CD8-positive, alpha-beta memory T cell (primary cell): ENCODE measurements at regions not wholly inside any gene's neighbourhood (a gene's known extent, or its start where the extent isn't known, plus 50 kb on each side); places are given as distances from the start of the nearest gene placed in this dataset.

Source experiments
- CTCF ChIA-PET: fragments of 350-600 bp; sonication (Branson Sonifier 250); formaldehyde crosslinking; loops from one replicate; lab custom pipeline; 2021; ENCODE audit warnings: antibody characterized with exemption; lab: Charles Lee
- POLR2A ChIA-PET: fragments of 350-600 bp; sonication (Branson Sonifier 250); formaldehyde crosslinking; loops from one replicate; lab custom pipeline; 2021; ENCODE audit warnings: antibody characterized with exemption; lab: Charles Lee
- DNase-seq, 5 donors: peaks; one replicate each; pipeline versions ENCODE4 v3.0.0 to v3.0.0-alpha.2; 2020 to 2022; ENCODE audit warnings: mixed read lengths in 1 of 5
- H3K27ac ChIP-seq: one replicate; pipeline ENCODE4 v1.7.0; 2013; ENCODE audit warnings: low read depth, mild to moderate bottlenecking, low read length, moderate library complexity
- H3K27me3 ChIP-seq: 2 replicates; pipeline ENCODE4 v1.7.0; 2013; ENCODE audit warnings: low read length, mild to moderate bottlenecking; ENCODE audit not compliant: insufficient read depth, poor library complexity, severe bottlenecking
- H3K36me3 ChIP-seq: 2 replicates; pipeline ENCODE4 v1.7.0; 2013; ENCODE audit warnings: mild to moderate bottlenecking, low read length, moderate library complexity; ENCODE audit not compliant: insufficient read depth
- H3K4me1 ChIP-seq: 2 replicates; pipeline ENCODE4 v1.7.0; 2013; ENCODE audit warnings: mild to moderate bottlenecking, low read length, moderate library complexity; ENCODE audit not compliant: insufficient read depth
- H3K4me3 ChIP-seq: 2 replicates; pipeline ENCODE4 v1.7.0; 2013; ENCODE audit warnings: mild to moderate bottlenecking, low read length
- H3K9me3 ChIP-seq: 2 replicates; pipeline ENCODE4 v1.7.0; 2013; ENCODE audit warnings: mild to moderate bottlenecking, low read length
- H3K27ac Mint-ChIP-seq, 8 donors: one replicate each; pipeline ENCODE4 v1.8.0; 2020 to 2021; ENCODE audit warnings: mixed read lengths in 8 of 8, mild to moderate bottlenecking in 6 of 8, inconsistent platforms in 3 of 8, moderate library complexity in 3 of 8
- H3K27me3 Mint-ChIP-seq, 2 donors: one replicate each; pipeline ENCODE4 v1.8.0; 2020 to 2021; ENCODE audit warnings: mixed read lengths in 2 of 2, mild to moderate bottlenecking in 1 of 2, moderate library complexity in 1 of 2
- H3K36me3 Mint-ChIP-seq, 3 donors: one replicate each; pipeline ENCODE4 v1.8.0; 2020 to 2021; ENCODE audit warnings: mixed read lengths in 3 of 3, inconsistent platforms in 1 of 3, mild to moderate bottlenecking in 1 of 3
- H3K4me1 Mint-ChIP-seq, 3 donors: one replicate each; pipeline ENCODE4 v1.8.0; 2020 to 2021; ENCODE audit warnings: mixed read lengths in 3 of 3, inconsistent platforms in 1 of 3, mild to moderate bottlenecking in 1 of 3
- H3K4me3 Mint-ChIP-seq, 7 donors: one replicate each; pipeline ENCODE4 v1.8.0; 2020 to 2021; ENCODE audit warnings: mixed read lengths in 7 of 7, mild to moderate bottlenecking in 6 of 7, moderate library complexity in 4 of 7, inconsistent platforms in 2 of 7
- H3K9me3 Mint-ChIP-seq, 5 donors: one replicate each; pipeline ENCODE4 v1.8.0; 2020 to 2022; ENCODE audit warnings: mixed read lengths in 5 of 5, mild to moderate bottlenecking in 3 of 5, moderate library complexity in 2 of 5, inconsistent platforms in 1 of 5

- Mint-ChIP-seq H3K9me3 (peaks cover 0 to 10% (median 3%) of the 10 kb centered on the region in 5 donors), H3K27me3 (peaks cover 16 to 24% of the 10 kb centered on the region in 2 donors), H3K4me3 (no peak overlapping the region), H3K27ac (no peak overlapping the region), H3K36me3 (no peaks in the 10 kb centered on the region), H3K4me1 (peaks cover 0 to 4% (median 2%) of the 10 kb centered on the region in 3 donors)
- ChIA-PET CTCF (interaction anchor here (1.4 kb wide), 1 partner anchor 10 kb away, joined by 4 read pairs; no protein-coding TSS in a partner anchor), POLR2A (no interaction called here)
- Histone ChIP-seq H3K4me1 (no peaks in the 10 kb centered on the region), H3K4me3 (no peak overlapping the region), H3K36me3 (no peaks in the 10 kb centered on the region), H3K9me3 (no peaks in the 10 kb centered on the region), H3K27me3 (no peaks in the 10 kb centered on the region), H3K27ac (no peak overlapping the region)
- no peak for DNase-seq
Observed at GRCh38 chr10:124221356-124222317, 128.2 kb upstream of the CHST15 start.

- Histone ChIP-seq H3K4me1 (no peaks in the 10 kb centered on the region), H3K27ac (no peak overlapping the region), H3K27me3 (no peaks in the 10 kb centered on the region), H3K9me3 (no peaks in the 10 kb centered on the region), H3K4me3 (no peak overlapping the region), H3K36me3 (no peaks in the 10 kb centered on the region)
- ChIA-PET POLR2A (no interaction called here), CTCF (no interaction called here)
- Mint-ChIP-seq H3K27me3 (peaks cover 16 to 20% of the 10 kb centered on the region in 2 donors), H3K4me1 (peaks cover 0 to 3% (median 2%) of the 10 kb centered on the region in 3 donors), H3K9me3 (peaks cover 0 to 3% (median 3%) of the 10 kb centered on the region in 5 donors), H3K36me3 (no peaks in the 10 kb centered on the region), H3K27ac (no peak overlapping the region), H3K4me3 (no peak overlapping the region)
- no peak for DNase-seq
Observed at GRCh38 chr10:124220971-124221355, 127.6 kb upstream of the CHST15 start.

GRCh38 chr10:124220547-124220946 lies 127.1 kb upstream of the CHST15 start:
- Histone ChIP-seq H3K4me3 (no peak overlapping the region), H3K4me1 (no peaks in the 10 kb centered on the region), H3K36me3 (no peaks in the 10 kb centered on the region), H3K27me3 (no peaks in the 10 kb centered on the region), H3K9me3 (no peaks in the 10 kb centered on the region), H3K27ac (no peak overlapping the region)
- Mint-ChIP-seq H3K27me3 (peaks cover 16% of the 10 kb centered on the region in 2 donors), H3K9me3 (no peaks in the 10 kb centered on the region), H3K36me3 (no peaks in the 10 kb centered on the region), H3K4me3 (no peak overlapping the region), H3K4me1 (no peaks in the 10 kb centered on the region), H3K27ac (no peak overlapping the region)
- DNase-seq = no peak
- CTCF ChIA-PET = no interaction called here
- POLR2A ChIA-PET = no interaction called here

- CTCF ChIA-PET = no interaction called here
- no peaks in the 10 kb centered on the region for H3K9me3 ChIP-seq
- H3K4me1 ChIP-seq = no peaks in the 10 kb centered on the region
- H3K36me3 Mint-ChIP-seq = no peaks in the 10 kb centered on the region
- no peaks in the 10 kb centered on the region for H3K27me3 ChIP-seq
- H3K27me3 Mint-ChIP-seq = peaks cover 12 to 16% of the 10 kb centered on the region in 2 donors
- no peak overlapping the region for H3K4me3 ChIP-seq
- no peak for DNase-seq
- no peak overlapping the region for H3K27ac Mint-ChIP-seq
- H3K27ac ChIP-seq = no peak overlapping the region
- no peaks in the 10 kb centered on the region for H3K9me3 Mint-ChIP-seq
- H3K4me3 Mint-ChIP-seq = peak overlapping the region in 1 of 7 donors; percentile 54
- H3K36me3 ChIP-seq = no peaks in the 10 kb centered on the region
- H3K4me1 Mint-ChIP-seq = no peaks in the 10 kb centered on the region
- POLR2A ChIA-PET = no interaction called here
Observed at GRCh38 chr10:124219655-124220054, 126.3 kb upstream of the CHST15 start.

- Histone ChIP-seq H3K4me1 (no peaks in the 10 kb centered on the region), H3K4me3 (no peak overlapping the region), H3K36me3 (no peaks in the 10 kb centered on the region), H3K27me3 (no peaks in the 10 kb centered on the region), H3K9me3 (no peaks in the 10 kb centered on the region), H3K27ac (no peak overlapping the region)
- ChIA-PET CTCF (no interaction called here), POLR2A (no interaction called here)
- Mint-ChIP-seq H3K36me3 (no peaks in the 10 kb centered on the region), H3K27ac (no peak overlapping the region), H3K4me1 (no peaks in the 10 kb centered on the region), H3K9me3 (no peaks in the 10 kb centered on the region), H3K27me3 (peaks cover 12 to 16% of the 10 kb centered on the region in 2 donors), H3K4me3 (no peak overlapping the region)
- DNase-seq = no peak
Observed at GRCh38 chr10:124219062-124219461, 125.7 kb upstream of the CHST15 start.

GRCh38 chr10:124217906-124218804 lies 124.8 kb upstream of the CHST15 start:
- no peak overlapping the region for H3K27ac ChIP-seq
- H3K4me1 Mint-ChIP-seq = no peaks in the 10 kb centered on the region
- no peaks in the 10 kb centered on the region for H3K9me3 Mint-ChIP-seq
- no peak for DNase-seq
- no peaks in the 10 kb centered on the region for H3K27me3 ChIP-seq
- H3K4me3 ChIP-seq = no peak overlapping the region
- H3K36me3 ChIP-seq = no peaks in the 10 kb centered on the region
- no peaks in the 10 kb centered on the region for H3K9me3 ChIP-seq
- H3K4me1 ChIP-seq = no peaks in the 10 kb centered on the region
- no peak overlapping the region for H3K4me3 Mint-ChIP-seq
- peaks cover 10 to 16% of the 10 kb centered on the region in 2 donors for H3K27me3 Mint-ChIP-seq
- ChIA-PET POLR2A (no interaction called here), CTCF (no interaction called here)
- no peak overlapping the region for H3K27ac Mint-ChIP-seq
- H3K36me3 Mint-ChIP-seq = no peaks in the 10 kb centered on the region

- DNase-seq = no peak
- H3K36me3 ChIP-seq = no peaks in the 10 kb centered on the region
- CTCF ChIA-PET = no interaction called here
- H3K9me3 ChIP-seq = no peaks in the 10 kb centered on the region
- Mint-ChIP-seq H3K9me3 (no peaks in the 10 kb centered on the region), H3K4me1 (no peaks in the 10 kb centered on the region), H3K36me3 (no peaks in the 10 kb centered on the region), H3K27me3 (peaks cover 10 to 16% of the 10 kb centered on the region in 2 donors), H3K4me3 (no peak overlapping the region), H3K27ac (no peak overlapping the region)
- H3K4me1 ChIP-seq = no peaks in the 10 kb centered on the region
- POLR2A ChIA-PET = no interaction called here
- H3K27ac ChIP-seq = no peak overlapping the region
- no peak overlapping the region for H3K4me3 ChIP-seq
- H3K27me3 ChIP-seq = no peaks in the 10 kb centered on the region
Observed at GRCh38 chr10:124217031-124217430, 123.6 kb upstream of the CHST15 start.
